Liver (tissue), 8 donors: ENCODE measurements at regions not wholly inside any gene's neighbourhood (a gene's known extent, or its start where the extent isn't known, plus 50 kb on each side); places are given as distances from the start of the nearest gene placed in this dataset.

ENCODE experiments used
- DNase-seq: peaks from one replicate; pipeline ENCODE4 v3.0.0-alpha.2; 2017; ENCODE audit warnings: low spot score
- H3K27ac ChIP-seq, 2 donors: one replicate each; pipeline ENCODE4 v1.7.0; 2013; ENCODE audit warnings: inconsistent platforms in 2 of 2, low read length in 2 of 2, control low read depth in 1 of 2, low read depth in 1 of 2, mild to moderate bottlenecking in 1 of 2
- H3K27me3 ChIP-seq, 4 donors: one replicate each; pipeline versions ENCODE4 v1.6.1 to v1.7.0; 2013; ENCODE audit warnings: low read length in 3 of 4, inconsistent platforms in 1 of 4, mild to moderate bottlenecking in 1 of 4, moderate library complexity in 1 of 4; ENCODE audit not compliant: control insufficient read depth in 4 of 4, insufficient read depth in 4 of 4
- H3K36me3 ChIP-seq, 4 donors: one replicate each; pipeline versions ENCODE4 v1.6.1 to v1.7.0; 2013; ENCODE audit warnings: low read length in 3 of 4, mild to moderate bottlenecking in 3 of 4, low read depth in 1 of 4, moderate library complexity in 1 of 4; ENCODE audit not compliant: control insufficient read depth in 4 of 4, insufficient read depth in 3 of 4
- H3K4me1 ChIP-seq, 4 donors: one replicate each; pipeline versions ENCODE4 v1.6.1 to v1.7.0; 2013; ENCODE audit warnings: low read length in 3 of 4, mild to moderate bottlenecking in 3 of 4, moderate library complexity in 1 of 4; ENCODE audit not compliant: control insufficient read depth in 4 of 4, insufficient read depth in 4 of 4
- H3K4me3 ChIP-seq, 3 donors: one replicate each; pipeline versions ENCODE4 v1.6.1 to v1.7.0; 2013; ENCODE audit warnings: low read length in 3 of 3, control low read depth in 1 of 3, low read depth in 1 of 3, mild to moderate bottlenecking in 1 of 3
- H3K9ac ChIP-seq, 2 donors: one replicate each; pipeline ENCODE4 v1.7.0; 2013; ENCODE audit warnings: low read length in 2 of 2, mild to moderate bottlenecking in 2 of 2, moderate library complexity in 2 of 2, control low read depth in 1 of 2, low read depth in 1 of 2
- H3K9me3 ChIP-seq, 4 donors: one replicate each; pipeline versions ENCODE4 v1.6.1 to v1.7.0; 2013; ENCODE audit warnings: low read length in 3 of 4; ENCODE audit not compliant: control insufficient read depth in 4 of 4
- EGR1 ChIP-seq, 2 donors: IDR thresholded peaks; 2 replicates each; pipeline ENCODE4 v1.6.1; 2016 to 2018; ENCODE audit warnings: antibody characterized with exemption in 2 of 2, low read depth in 2 of 2
- FOXA1 ChIP-seq: IDR thresholded peaks from 2 replicates; pipeline ENCODE4 v1.6.1; 2016; ENCODE audit warnings: antibody characterized with exemption
- FOXA2 ChIP-seq: IDR thresholded peaks from 2 replicates; pipeline ENCODE4 v1.6.1; 2016; ENCODE audit warnings: antibody characterized with exemption
- HNF4A ChIP-seq, 2 donors: conservative IDR thresholded peaks; 2 replicates each; pipeline ENCODE4 v1.6.1; 2016; ENCODE audit warnings: antibody characterized with exemption in 2 of 2, mild to moderate bottlenecking in 2 of 2
- HNF4G ChIP-seq: IDR thresholded peaks from 2 replicates; pipeline ENCODE4 v1.6.1; 2016; ENCODE audit warnings: antibody characterized with exemption
- JUND ChIP-seq, 2 donors: IDR thresholded peaks; 2 replicates each; pipeline ENCODE4 v1.6.1; 2016; ENCODE audit warnings: antibody characterized with exemption in 2 of 2
- NR2F2 ChIP-seq: IDR thresholded peaks from 2 replicates; pipeline ENCODE4 v1.6.1; 2016; ENCODE audit warnings: antibody characterized with exemption
- RAD21 ChIP-seq, 2 donors: IDR thresholded peaks; 2 replicates each; pipeline ENCODE4 v1.6.1; 2016; ENCODE audit warnings: antibody characterized with exemption in 2 of 2, mild to moderate bottlenecking in 2 of 2
- SP1 ChIP-seq: IDR thresholded peaks from 2 replicates; pipeline ENCODE4 v1.6.1; 2018; ENCODE audit warnings: antibody characterized with exemption, mild to moderate bottlenecking
- TAF1 ChIP-seq: conservative IDR thresholded peaks from 2 replicates; pipeline ENCODE4 v1.6.1; 2016; ENCODE audit warnings: antibody characterized with exemption, mild to moderate bottlenecking
- YY1 ChIP-seq: IDR thresholded peaks from 2 replicates; pipeline ENCODE4 v1.6.1; 2016; ENCODE audit warnings: antibody characterized with exemption, mild to moderate bottlenecking
- WGBS: extraction: QIAGEN DNeasy Blood & Tissue Kit; methylation state at CpG from one replicate; pipeline ENCODE4 v1.1.7; 2013; 5-methylcytosine and 5-hydroxymethylcytosine counted together
- TF ChIP-seq, protein P1 (sequence below): IDR thresholded peaks from 2 replicates; pipeline ENCODE4 v1.6.1; 2016; ENCODE audit warnings: antibody characterized with exemption
- TF ChIP-seq, protein P2 (sequence below): fragments of 150-350 bp; IDR thresholded peaks from 2 replicates; pipeline ENCODE4 v1.5.1; 2017; ENCODE audit warnings: improper control_type of control experiment, low read depth, low read length; ENCODE audit not compliant: missing input control
- TF ChIP-seq, protein P3 (sequence below): IDR thresholded peaks from 2 replicates; pipeline ENCODE4 v1.6.1; 2016; ENCODE audit warnings: antibody characterized with exemption
- TF ChIP-seq, protein P4 (sequence below): IDR thresholded peaks from 2 replicates; pipeline ENCODE4 v1.6.1; 2016; ENCODE audit warnings: antibody characterized with exemption
- TF ChIP-seq, protein P5 (sequence below): IDR thresholded peaks from 2 replicates; pipeline ENCODE4 v1.6.1; 2016; ENCODE audit warnings: antibody characterized with exemption, mild to moderate bottlenecking
- donor health status: healthy.
- donor health status: healthy.
- donor health status: healthy.
- donor health status: healthy.
- donor health status: healthy.

DNA sequence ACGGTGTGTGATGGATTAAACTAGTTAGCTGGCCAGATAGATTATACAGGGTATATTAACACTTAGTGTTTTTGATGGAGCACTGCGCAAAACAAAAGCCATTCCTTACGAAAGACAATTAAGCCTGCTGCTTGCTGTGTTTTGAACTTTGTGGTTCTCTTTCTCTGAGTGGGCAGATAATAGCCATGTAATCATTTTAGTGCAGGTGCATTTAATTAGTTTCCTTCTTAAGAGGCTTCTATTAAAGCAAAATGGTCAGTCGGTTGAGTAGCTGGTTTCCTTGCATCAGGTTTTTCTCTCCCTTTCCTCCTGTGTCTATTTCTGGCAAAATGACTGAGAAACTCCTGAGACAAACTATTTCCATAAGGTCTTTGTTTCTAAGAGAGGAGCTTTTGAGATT is 512.5 kb downstream of the DMAC1 start:
- H3K27me3 ChIP-seq: peaks cover 0 to 2% (median 0%) of the 10 kb centered on the region in 4 donors
- H3K4me3 ChIP-seq: no peak overlapping the region
- WGBS: 71% methylated on average over 4 of the region's 4 CpGs
- no peak for TF ChIP-seq JUND (IDR thresholded peaks at IDR 0.05)
- TF ChIP-seq TAF1: no peak
- no peak for TF ChIP-seq FOXA2
- TF ChIP-seq, protein P1, sequence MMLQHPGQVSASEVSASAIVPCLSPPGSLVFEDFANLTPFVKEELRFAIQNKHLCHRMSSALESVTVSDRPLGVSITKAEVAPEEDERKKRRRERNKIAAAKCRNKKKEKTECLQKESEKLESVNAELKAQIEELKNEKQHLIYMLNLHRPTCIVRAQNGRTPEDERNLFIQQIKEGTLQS: no peak
- TF ChIP-seq, protein P2, sequence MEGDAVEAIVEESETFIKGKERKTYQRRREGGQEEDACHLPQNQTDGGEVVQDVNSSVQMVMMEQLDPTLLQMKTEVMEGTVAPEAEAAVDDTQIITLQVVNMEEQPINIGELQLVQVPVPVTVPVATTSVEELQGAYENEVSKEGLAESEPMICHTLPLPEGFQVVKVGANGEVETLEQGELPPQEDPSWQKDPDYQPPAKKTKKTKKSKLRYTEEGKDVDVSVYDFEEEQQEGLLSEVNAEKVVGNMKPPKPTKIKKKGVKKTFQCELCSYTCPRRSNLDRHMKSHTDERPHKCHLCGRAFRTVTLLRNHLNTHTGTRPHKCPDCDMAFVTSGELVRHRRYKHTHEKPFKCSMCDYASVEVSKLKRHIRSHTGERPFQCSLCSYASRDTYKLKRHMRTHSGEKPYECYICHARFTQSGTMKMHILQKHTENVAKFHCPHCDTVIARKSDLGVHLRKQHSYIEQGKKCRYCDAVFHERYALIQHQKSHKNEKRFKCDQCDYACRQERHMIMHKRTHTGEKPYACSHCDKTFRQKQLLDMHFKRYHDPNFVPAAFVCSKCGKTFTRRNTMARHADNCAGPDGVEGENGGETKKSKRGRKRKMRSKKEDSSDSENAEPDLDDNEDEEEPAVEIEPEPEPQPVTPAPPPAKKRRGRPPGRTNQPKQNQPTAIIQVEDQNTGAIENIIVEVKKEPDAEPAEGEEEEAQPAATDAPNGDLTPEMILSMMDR: no peak
- TF ChIP-seq HNF4G: no peak
- no peak for TF ChIP-seq NR2F2
- no peak for TF ChIP-seq SP1
- TF ChIP-seq, protein P3, sequence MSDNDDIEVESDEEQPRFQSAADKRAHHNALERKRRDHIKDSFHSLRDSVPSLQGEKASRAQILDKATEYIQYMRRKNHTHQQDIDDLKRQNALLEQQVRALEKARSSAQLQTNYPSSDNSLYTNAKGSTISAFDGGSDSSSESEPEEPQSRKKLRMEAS: no peak
- no peak for TF ChIP-seq YY1
- TF ChIP-seq EGR1 (IDR thresholded peaks at IDR 0.05; ENCODE audit: low read depth in 2 of 2): no peak
- TF ChIP-seq FOXA1: no peak
- TF ChIP-seq, protein P4, sequence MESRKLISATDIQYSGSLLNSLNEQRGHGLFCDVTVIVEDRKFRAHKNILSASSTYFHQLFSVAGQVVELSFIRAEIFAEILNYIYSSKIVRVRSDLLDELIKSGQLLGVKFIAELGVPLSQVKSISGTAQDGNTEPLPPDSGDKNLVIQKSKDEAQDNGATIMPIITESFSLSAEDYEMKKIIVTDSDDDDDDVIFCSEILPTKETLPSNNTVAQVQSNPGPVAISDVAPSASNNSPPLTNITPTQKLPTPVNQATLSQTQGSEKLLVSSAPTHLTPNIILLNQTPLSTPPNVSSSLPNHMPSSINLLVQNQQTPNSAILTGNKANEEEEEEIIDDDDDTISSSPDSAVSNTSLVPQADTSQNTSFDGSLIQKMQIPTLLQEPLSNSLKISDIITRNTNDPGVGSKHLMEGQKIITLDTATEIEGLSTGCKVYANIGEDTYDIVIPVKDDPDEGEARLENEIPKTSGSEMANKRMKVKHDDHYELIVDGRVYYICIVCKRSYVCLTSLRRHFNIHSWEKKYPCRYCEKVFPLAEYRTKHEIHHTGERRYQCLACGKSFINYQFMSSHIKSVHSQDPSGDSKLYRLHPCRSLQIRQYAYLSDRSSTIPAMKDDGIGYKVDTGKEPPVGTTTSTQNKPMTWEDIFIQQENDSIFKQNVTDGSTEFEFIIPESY: no peak
- no peak for TF ChIP-seq HNF4A (conservative IDR thresholded peaks at IDR 0.05)
- no peak overlapping the region for H3K27ac ChIP-seq
- H3K4me1 ChIP-seq: no peaks in the 10 kb centered on the region
- H3K9ac ChIP-seq: no peak overlapping the region
- no peaks in the 10 kb centered on the region for H3K9me3 ChIP-seq
- no peaks in the 10 kb centered on the region for H3K36me3 ChIP-seq
- DNase-seq: no peak

DNA sequence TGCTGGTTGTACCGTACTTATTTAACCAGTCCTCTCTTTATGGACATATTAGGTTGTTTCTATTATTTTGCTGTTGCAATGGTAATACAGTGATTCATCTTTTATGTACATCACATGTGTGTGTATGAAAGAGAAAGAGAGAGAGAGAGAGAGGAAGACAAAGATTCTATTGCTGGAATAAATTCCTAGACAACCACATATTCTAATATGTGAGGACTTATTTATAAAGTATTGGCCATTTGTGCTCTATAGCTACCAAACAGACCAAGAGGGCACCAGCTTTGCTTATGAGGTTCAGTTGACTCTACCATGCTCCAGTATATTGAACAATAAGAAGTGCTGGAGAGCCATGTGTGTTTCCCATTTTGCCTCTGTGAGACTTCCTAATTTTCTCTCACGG is 513.5 kb downstream of the DMAC1 start:
- Histone ChIP-seq H3K4me1 (no peaks in the 10 kb centered on the region), H3K9ac (no peak overlapping the region), H3K27me3 (peaks cover 0 to 2% (median 0%) of the 10 kb centered on the region in 4 donors), H3K36me3 (no peaks in the 10 kb centered on the region), H3K27ac (no peak overlapping the region), H3K4me3 (no peak overlapping the region), H3K9me3 (no peaks in the 10 kb centered on the region)
- TF ChIP-seq RAD21 (IDR thresholded peaks at IDR 0.05) (no peak), SP1 (no peak), HNF4G (no peak), FOXA1 (no peak), JUND (IDR thresholded peaks at IDR 0.05) (no peak)
- TF ChIP-seq, protein P2: no peak
- TF ChIP-seq, protein P5, sequence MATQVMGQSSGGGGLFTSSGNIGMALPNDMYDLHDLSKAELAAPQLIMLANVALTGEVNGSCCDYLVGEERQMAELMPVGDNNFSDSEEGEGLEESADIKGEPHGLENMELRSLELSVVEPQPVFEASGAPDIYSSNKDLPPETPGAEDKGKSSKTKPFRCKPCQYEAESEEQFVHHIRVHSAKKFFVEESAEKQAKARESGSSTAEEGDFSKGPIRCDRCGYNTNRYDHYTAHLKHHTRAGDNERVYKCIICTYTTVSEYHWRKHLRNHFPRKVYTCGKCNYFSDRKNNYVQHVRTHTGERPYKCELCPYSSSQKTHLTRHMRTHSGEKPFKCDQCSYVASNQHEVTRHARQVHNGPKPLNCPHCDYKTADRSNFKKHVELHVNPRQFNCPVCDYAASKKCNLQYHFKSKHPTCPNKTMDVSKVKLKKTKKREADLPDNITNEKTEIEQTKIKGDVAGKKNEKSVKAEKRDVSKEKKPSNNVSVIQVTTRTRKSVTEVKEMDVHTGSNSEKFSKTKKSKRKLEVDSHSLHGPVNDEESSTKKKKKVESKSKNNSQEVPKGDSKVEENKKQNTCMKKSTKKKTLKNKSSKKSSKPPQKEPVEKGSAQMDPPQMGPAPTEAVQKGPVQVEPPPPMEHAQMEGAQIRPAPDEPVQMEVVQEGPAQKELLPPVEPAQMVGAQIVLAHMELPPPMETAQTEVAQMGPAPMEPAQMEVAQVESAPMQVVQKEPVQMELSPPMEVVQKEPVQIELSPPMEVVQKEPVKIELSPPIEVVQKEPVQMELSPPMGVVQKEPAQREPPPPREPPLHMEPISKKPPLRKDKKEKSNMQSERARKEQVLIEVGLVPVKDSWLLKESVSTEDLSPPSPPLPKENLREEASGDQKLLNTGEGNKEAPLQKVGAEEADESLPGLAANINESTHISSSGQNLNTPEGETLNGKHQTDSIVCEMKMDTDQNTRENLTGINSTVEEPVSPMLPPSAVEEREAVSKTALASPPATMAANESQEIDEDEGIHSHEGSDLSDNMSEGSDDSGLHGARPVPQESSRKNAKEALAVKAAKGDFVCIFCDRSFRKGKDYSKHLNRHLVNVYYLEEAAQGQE: no peak
- DNase-seq: no peak
- 58% methylated on average over 2 of the region's 2 CpGs for WGBS
